Activated CD4-positive, CD25-positive, alpha-beta regulatory T cell treated with anti-CD3 and anti-CD28 coated beads, Interleukin-2, amount 50 U/mL, for 24 hours (primary cell): ENCODE measurements at regions not wholly inside any gene's neighbourhood (a gene's known extent, or its start where the extent isn't known, plus 50 kb on each side); places are given as distances from the start of the nearest gene placed in this dataset.
"Not testable (repeated sequence)": the region's sequence is repeated elsewhere in the genome, so short reads cannot be mapped to it uniquely, and the experiment has no call there.

ENCODE experiments used
- ATAC-seq, 2 donors: fragments of 150-1000 bp; cut with Tn5 transposase; one replicate each; pipeline ENCODE4 v1.10.0; 2021; ENCODE audit warnings: mild to moderate bottlenecking in 1 of 2, moderate library complexity in 1 of 2

DNA sequence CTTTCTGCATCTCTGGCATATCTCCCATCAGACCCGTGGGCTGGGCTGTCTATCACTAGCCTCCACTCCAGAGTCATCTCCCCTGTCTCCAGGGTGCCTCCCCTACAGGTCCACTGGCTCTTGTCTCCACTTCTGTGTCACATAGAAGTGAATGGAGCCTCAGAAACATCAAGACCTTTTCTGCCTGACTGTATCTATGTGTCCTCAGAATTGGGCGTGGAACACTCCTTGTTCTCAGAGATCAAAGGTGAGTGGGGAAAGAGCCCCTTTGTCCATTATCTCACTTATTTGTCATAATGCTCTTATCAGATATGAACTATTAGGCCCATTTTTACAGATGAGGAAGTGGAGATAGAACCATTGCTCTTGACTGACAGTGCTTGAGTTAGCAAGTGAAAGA is 211.0 kb downstream of the CYRIA start:
- ATAC-seq: no peak

DNA sequence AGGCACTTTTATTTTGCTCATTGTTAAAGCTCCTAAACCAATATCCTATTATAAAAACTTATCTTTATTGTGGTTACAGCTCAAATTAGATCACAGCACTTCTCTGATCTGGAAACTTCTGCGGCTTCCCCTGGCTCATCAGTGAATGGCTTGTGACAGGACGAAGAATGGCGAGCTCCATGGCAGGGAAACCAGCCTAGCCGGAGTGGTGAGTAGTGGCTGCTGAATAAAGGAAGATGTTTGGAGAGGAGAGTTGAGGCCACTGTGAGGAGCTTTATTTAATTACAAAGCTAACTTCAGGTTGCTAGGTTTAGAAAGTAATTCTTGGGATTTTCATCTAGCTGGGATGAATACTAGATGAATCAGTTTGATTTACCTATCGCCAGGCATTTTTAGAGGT is 213.5 kb downstream of the CYRIA start:
- no peak for ATAC-seq

DNA sequence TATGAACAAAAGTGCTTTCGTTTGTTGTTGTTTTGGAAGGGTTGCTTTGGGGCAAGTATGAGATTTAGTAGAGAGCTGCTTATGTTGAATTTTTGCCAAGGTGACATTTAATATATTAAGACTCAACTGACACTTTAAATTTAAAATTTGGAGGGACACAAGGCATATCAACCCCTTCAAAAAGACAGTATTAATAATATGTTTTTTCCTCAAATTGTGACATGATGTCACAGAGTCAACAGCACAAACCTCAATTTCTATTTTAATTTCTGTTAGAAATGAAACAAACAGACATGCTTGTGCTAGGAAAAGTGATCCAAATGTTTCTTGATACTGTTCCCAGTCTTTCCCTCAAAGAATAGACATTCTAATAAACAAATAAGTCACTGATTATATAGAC is 218.9 kb downstream of the CYRIA start:
- ATAC-seq: no peak

DNA sequence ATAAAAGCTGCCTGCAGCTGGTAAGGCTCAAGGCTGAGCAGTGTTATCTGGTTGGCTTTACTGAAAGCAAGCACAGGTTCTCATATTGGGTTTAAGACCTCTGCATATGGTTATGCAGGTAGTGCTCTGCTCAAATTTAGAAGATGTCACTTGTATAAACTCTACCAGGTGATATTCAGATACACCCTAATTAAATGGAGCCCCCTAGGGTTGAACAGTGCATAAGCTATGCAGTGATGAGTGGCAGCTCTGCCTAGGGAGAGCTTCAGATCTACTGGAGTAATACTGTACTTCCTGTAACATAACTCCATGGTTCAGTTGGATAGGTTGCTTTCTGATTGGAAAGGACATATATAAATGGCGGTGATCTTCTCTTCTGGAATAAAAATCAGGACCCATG is 222.7 kb downstream of the CYRIA start:
- no peak for ATAC-seq

DNA sequence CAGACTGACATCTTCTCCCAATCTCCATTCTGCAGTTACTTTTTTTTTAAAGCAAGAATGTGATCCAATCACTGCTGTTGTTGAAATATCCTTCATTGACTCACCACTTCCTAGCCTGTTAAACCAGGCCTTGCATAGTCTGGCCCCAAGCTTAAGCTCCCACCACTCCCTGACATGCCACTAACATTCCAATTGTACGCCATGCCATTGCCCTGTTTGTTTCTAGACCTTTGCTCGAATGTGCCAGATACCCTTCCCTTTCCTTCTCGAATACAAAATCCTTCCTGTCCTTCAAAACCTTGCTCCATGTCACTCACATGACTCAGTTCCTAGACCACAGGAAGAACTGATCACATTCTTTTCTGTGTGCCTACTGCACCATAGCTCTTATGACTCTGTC is 224.2 kb downstream of the CYRIA start:
- ATAC-seq: no peak

DNA sequence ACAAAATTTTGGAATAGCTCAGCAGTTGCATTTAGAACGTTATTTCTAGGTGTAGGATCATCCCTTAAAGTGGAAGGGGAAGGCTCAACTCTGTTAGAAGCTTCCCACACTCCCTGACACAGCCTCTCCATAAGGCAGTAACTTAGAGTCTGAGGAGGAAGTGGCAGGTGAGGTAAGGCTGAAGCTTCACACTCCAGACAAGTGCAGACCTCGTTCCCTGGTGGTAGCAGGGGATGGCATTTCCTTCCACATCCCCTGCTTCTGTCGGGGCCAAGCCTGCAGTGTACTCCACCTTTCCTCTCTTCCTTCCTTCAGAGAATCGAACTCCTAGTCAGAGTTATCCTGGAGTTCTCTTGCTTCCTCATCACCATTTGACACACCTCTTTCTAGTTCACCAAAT is 224.7 kb downstream of the CYRIA start:
- no peak for ATAC-seq

DNA sequence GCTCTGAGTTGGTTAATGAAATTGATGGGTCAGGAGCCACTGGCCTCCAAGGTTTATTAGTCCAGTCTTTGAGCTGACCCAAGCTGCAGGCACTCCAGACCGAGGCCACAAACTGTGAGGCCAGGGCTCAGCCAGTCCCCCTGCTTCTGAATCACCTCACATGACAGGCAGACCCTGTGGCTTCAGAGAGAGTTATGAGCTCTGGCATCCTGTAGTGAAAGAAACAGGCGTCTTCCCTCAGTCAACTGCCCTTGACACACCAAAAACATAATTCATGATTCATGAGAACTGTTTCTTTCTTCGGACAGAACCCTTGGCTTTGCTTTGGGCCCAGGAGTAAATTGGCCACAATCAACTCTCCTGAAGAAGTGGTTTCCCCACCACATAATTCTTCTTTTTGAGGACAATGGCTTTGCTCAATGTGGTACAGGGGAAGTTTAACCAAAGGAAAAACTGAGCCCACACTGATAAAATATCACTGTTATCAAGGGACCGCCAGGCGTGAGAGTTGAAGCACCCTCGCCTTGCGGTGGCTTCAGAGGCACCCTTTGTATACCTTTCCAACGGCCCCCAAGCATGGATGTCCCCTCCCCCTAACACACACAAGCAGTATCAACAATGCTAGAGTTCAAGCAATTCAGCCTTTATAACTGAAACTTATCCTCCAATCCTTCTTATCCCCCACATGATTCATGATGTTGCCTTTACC is 226.9 kb downstream of the CYRIA start:
- ATAC-seq: no peak

DNA sequence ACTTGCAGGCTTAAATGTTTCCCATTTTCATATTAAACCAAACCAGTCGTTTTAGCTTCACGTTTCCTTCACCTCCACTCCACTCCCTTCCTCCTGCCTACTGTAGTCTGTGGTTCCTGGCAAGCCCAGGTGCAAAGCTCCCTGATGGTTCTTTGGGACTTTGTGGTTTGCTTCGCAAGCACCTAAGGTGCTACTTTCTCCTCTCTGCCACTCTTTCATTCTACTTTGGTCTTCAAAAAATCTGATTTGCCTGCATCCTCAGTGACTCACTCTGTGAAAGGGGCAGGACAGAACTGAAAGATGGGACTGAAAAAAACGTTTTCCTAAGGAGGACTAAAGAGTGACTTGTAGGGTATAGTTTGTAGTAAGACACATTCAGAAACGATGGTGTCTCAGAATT is 228.4 kb downstream of the CYRIA start:
- ATAC-seq: no peak

DNA sequence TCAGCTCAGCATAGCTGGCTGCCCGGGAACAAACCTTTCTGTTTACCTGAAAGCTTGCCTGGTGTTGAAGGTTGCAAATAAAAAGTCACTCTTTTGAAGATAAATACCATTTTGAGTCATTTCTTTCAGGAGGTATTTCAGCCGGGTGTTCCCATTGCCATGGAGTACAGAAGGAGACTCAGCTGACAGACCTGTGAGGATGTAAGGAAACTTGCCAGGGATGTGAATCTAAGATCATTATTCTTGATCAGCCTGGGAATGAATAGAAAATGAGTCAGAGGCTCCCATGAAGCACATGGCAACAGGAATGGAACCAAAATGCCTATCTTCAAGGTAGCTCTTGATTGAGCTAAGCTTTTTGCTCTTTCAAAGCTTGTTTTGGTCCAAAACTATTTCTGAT is 231.2 kb downstream of the CYRIA start:
- ATAC-seq: no peak

DNA sequence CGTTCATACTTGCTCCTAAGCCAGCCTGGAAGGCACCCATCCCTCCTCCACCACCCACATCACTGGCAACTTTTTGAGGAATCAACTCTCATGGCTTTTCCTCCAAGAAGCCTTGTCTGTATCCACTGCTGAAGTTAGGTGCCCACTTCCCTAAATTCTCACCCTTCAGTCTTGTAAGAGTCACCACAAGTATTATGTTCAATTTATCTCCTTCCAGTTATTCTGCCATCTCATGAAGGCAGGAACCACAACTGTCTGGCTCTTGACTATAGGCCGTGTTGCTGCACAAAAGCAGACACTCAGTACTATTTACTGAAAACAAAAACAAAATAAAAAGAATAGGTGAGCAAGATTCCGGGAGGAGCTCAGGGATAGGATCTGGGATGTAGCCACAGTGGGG is 234.8 kb downstream of the CYRIA start:
- no peak for ATAC-seq

DNA sequence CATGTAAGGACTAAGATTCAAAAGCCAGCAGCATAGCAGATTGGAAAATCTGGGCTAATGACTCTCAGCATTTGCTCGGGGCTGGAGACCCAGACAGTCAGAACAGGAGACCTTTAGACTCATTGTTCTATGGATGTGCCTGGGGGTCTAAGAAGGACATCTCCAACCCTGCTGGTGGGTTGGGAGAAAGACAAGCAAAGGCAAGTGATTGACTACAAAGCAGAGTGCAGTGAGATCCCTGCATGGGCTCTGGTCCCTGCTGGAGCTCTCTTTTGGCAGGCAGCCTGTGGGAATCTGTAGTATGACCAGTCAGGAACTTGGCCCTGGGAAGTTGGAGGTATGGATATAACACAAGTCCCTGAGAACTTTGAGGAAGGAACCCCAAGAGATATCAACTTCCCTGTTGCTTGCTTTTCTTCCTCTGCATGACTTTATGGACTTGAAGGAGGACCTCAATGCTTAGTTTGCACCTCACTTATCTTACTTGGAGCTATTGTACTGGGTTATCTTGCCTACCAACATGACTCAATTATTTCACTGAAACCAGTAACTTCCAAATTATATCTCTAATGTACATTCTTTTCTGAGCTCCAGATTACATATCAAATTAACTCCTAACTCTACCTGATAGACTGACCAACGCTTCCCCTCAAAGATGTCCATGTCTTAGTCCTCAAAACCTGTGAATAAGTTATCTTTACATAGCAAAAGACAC is 236.0 kb downstream of the CYRIA start:
- no peak for ATAC-seq

DNA sequence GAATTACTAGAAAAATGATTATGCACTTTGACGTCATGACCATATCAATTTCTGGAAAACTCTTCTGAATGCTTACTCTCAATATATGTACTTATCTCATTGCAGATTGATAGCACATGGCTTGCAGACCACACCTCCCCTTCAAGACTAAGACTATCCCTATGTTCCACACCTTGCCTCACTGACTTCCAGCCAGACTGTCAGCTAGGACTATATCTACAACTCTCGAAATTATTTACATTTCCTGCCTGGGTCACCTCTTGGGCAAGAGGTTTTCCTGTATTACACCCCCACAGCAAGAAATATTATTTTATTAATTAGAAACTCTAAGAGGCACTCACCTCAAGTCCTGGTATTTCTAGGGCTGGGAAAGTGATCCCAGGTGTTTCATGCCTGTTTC is 236.6 kb downstream of the CYRIA start:
- ATAC-seq: no peak

DNA sequence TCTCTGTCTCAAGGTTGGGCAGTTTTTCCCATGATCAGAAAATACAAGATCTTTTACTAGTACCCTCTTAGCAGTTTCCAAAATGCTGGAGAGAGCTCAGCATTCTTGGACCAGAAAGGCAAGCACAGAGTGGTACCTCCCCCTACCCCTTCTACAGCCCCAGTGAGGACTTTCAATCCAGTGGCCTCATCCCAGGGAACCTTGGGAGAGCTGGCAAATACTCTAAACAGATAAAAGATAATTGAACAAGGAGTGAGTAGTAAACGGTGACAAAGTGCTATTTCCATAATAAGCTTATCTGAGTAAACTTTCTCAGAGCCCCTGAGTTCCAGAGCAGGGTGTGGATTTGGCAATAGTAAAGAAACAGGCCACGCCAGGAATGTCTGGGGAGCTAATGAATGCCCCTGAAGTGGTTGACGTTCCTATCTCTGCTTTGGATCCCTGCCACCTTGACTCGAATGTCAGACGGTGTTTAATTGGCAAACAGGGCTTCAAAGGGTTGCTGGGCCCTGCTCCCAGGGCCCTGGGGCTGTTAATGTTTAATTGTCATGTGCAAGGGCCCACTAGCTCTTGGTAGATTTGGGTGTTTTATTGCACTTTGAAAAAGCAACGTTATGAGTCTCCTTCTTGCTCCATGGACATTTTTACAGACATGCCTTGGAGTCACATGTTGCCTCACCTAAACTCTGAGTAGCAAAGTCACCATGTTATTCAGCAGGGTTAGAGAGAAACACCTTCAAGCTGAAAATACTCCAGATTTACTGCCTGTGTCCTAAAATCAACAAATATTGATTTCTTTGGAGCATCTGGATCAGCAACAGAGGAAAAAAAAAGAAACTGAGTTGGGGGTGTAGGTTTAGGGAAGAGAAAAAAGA is 239.9 kb downstream of the CYRIA start:
- ATAC-seq: no peak

DNA sequence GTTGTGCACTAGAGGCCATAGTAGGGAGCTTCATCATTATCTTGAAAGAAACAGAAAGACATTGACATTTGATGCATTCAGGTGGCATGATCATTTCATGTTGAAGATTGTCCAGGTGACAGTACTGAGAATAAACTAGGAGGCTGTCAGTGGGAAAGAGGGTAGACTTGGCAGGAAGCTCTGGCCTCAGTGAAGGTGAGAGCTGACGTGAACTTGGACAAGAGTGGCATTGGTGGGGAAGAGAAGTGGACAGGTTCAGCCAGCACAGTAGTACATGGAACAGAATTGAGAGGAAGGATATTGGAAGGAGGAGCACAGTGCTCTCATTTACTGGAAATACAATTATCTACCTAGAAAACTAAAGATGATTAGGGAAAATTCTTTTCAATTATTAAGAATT is 245.2 kb downstream of the CYRIA start:
- ATAC-seq: no peak

DNA sequence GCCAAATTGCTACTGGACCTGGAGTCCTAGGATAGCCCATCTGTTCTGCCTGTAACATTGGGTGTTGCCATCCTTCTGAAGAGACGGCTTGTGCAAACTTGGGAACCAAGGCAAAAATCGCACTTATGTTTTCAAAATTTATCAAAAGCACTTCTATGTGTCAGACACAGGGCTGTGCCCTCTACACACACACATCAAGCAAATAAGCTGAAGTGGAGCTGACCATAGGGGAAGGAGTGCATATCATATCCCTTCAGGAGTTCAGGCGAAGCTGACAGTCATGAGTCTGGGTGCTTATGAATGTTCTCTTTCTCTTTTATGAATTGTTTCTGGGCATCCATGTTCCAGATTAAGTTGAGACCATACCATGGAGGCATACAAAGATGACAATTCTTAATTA is 247.9 kb downstream of the CYRIA start:
- ATAC-seq: no peak

DNA sequence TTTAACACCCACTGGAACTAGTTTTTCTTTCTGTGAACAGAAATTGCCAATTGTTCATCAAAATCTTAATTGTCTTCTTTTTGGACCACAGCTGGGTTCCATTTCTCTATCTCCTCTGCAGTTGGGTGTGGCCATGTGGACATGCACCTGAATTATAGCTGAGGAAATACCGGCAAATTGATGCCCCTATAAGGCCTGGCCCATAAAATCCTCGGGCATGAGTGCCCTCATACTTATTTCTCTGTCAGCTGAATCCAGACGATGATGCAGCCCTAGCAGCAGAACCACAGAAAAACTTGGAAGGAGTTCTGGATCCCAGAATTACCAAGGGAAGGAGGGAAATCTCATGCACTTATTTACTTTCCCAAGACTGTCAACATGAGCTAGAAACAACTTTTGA is 249.0 kb downstream of the CYRIA start:
- no peak for ATAC-seq

DNA sequence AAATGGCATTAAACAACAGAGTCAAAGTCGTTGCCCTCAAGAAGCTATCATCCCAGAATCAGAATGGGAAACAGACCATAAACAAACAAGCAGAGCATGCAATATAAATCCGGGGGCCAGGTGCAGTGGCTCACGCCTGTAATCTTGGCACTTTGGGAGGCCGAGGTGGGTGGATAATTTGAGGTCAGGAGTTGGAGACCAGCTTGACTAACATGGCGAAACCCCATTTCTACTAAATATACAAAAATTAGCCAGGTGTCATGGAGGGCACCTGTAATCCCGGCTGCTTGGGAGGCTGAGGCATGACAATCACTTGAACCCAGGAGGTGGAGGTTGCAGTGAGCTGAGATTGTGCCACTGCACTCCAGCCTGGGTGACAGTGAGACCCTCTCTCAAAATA is 249.8 kb downstream of the CYRIA start:
- ATAC-seq: not testable (repeated sequence)

DNA sequence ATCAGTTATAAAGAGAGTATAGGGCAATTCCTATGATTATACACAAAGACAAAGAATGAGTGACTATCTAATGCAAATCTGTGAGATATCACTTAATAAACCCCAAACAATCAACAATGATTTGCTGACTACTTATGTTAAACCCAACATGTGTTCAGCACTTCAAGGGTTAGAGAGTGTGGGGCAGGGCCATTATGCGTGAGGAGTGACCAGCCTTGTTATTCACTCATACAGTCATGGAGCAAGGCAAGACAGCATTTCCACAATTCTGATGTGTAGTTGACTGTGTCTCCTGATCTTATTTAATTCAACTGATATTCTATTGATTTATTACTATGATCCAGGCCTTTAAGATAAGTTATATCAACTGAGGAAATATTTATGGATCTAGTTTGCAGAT is 251.7 kb downstream of the CYRIA start:
- no peak for ATAC-seq

DNA sequence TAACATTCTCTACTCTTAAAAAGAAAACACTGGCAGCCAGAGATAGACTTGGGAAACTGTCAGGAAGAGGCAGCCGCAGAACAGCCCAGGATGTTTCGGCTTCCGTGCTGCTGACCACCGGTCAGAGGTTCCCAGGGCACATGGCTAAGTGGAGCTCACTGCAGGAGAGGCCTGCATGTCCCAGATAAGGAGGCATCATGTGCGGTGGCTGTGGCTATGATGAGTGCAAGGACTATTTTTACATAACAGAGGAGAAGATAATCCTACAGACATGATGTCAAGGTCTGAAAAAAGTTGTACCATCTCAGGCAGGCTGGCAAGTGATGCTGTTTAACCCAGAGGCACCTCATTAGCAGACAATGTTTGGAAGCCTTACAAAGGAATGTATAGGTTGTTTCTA is 252.3 kb downstream of the CYRIA start:
- ATAC-seq: no peak

DNA sequence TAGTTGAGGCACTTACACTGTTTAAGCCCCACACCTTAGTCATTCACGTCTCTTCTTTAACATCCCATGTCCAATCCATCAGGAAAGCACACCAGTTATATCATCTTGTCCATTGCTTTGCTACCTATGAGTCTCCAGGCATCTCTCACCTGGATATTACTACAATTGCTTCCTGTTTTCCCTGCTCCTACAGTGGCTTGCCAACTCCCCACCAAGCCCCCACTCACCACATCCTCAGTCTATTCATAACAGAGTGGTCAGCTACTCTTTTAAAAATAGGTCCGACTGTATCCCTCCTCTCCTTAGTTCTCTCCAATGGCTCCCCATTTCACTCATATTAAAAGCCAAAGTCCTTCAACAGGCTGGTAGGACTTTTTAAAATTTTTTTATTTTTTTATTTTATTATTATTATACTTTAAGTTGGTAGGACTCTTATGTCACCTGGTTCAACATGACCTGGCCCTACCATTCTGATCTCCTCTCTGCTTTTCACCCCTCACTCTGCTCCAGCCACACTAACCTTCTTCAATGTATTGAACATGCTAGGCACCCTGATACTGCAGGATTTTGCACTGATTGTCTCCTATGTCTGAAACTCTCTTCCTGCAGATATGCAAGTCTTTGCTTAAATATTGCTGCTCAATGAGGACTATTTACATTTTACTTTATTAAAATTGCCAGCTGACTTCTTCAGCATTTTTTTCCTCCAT is 253.2 kb downstream of the CYRIA start:
- no peak for ATAC-seq

DNA sequence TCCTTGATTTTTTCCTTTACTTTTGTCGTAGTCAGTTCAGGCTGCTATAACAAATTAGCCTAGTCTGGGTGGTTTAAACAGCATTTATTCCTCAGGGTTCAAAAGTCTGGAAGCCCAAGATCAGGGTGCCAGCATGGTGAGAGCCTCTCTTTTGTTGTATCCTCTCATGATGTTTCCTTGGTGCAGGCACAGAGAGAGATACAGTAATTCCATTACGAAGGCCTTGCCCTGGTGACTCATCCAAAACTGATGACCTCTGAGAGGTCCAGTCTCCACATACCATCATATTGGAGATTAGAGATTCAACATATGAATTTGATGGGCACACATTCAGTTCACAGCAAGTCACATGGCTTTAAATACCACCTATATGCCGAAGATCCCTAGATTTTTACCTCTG is 253.8 kb downstream of the CYRIA start:
- no peak for ATAC-seq

DNA sequence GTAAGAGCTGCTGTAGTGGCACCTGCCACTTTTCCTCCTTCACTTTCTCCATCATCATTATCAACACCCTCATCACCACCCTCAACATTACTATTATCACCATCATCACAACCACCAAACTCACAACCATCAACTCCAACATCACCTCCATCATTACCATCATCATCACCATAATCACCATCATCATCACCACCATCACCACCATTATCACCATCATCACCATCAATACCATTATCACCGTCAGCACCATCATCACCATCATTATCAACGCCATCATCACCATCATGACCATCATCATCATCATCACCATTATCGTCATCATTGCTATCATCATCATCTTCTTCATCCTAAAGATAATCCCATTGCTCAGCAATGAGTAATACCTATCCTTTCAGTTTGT is 255.8 kb downstream of the CYRIA start:
- ATAC-seq: no peak

DNA sequence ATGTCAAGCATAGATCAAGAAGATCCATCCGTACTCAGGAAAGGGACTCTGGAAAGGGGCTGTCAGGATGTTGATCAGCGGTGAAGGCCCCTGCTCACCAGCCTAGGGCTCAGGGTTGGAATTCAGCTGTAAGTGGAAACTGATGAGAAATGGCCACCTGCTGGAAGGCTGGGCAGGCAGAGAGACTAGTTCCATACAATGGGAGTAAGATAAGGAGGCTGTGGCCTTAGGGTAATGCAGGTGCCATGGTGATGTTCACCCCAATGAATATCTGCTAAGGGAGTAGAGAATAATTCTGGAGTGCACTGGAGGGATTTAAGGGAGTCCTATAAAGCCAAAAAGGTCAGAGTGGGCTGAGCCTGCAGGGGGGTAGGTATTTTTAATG is 256.6 kb downstream of the CYRIA start:
- no peak for ATAC-seq
